GDM1 (cell line): ENCODE measurements at regions not wholly inside any gene's neighbourhood (a gene's known extent, or its start where the extent isn't known, plus 50 kb on each side); places are given as distances from the start of the nearest gene placed in this dataset.
"Not testable (repeated sequence)": the region's sequence is repeated elsewhere in the genome, so short reads cannot be mapped to it uniquely, and the experiment has no call there.

Source experiments
- DNase-seq: peaks from one replicate; lab custom pipeline; 2025; lab: John Stamatoyannopoulos, UW

- no peak for DNase-seq
These were observed 585.1 kb upstream of the NETO1 start for GRCh38 chr18:73452866-73453265.

DNA sequence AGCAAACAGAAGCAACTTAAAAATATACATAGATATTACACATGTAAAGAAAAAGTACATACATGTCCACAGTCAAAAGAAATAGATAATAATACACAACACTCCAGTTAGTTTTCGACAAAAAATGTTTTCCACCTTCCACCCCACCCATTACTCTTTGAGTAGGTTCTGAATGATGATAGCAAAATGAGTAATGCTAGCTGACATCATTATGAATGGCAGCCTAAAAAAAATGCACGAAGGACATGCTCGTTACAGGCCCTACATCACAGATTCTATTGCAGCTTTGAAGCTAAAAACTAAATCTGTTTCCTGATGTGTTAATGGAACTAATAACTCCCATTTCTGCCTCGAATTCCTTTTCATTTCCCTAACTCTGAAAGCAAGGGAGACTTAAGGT lies 578.7 kb upstream of the NETO1 start:
- no peak for DNase-seq

GRCh38 chr18:73431620-73432019 lies 563.8 kb upstream of the NETO1 start:
- no peak for DNase-seq

DNA sequence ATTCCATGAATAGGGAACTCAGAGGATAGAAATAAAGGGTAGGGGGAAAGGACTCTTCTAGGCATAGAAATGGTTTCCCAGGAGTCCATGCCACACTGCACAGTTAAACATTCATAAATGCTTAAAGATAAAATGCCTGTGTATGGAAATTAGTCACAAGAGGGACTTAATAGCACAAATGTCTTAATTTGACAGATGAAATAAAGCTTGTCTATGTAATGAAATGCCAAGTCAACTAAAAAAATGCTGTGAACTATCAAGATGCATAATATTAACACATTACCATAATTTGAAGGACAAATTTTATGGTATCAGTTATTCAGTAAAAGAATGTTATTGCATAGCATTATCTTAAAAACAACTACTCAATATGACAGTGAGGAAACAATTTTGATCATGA lies 553.2 kb upstream of the NETO1 start:
- no peak for DNase-seq

DNA sequence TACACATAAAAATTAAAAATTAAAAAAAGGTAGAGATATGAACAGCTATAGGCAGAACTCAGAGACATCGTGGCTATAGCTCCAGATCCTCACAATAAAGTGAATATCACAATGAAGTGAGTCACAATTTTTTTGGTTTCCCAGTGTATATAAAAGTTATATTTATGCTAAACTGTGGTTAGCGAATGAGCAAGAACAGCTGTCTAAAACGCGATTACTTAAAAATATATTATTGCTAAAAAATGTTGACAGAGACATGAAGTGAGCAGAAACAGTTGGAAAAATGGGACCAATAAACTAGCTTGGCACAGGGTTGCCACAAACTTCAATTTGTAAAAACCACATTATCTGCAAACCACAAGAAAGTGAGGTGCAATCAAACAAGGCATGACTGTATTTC lies 551.7 kb upstream of the NETO1 start:
- no peak for DNase-seq

DNA sequence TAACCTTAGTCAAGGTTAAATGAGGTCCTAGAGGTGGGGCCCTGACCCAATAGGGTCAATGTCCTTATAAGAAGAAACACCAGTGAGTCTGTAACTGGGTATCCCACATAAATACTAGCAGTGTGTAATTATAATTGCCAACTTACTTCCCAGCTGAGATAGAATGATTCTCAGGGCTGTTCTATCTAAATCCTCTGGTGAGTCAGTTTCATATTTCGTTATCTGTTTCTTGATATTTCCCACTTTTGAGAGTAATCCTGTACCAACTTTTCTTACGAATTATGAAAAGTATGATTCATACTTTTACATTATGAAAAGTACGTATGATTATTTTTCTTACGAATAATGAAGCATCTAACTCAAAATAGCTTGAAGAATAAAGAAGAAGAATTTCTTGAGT lies 546.8 kb upstream of the NETO1 start:
- no peak for DNase-seq

- no peak for DNase-seq
These were observed 546.3 kb upstream of the NETO1 start for GRCh38 chr18:73414069-73414468.

DNA sequence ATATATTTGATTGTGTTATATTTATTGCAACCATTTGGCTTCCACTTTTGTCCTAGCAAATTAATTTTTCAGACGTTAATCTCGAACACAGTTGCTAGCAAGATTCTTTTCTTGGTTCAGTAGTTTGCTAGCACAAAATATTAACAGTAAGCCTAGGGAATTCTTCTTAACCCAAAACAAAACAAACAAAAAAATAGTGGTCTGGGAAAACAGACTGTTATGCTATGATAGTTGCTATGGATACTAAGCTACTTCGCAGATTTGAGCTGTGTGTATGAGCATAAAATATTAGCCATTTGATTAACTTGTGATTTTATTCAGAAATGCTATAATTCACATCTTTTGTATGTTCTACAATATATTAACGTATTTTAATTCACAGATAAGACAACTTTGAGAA lies 541.5 kb upstream of the NETO1 start:
- no peak for DNase-seq

- no peak for DNase-seq
These were observed 540.7 kb upstream of the NETO1 start for GRCh38 chr18:73408469-73408868.

DNA sequence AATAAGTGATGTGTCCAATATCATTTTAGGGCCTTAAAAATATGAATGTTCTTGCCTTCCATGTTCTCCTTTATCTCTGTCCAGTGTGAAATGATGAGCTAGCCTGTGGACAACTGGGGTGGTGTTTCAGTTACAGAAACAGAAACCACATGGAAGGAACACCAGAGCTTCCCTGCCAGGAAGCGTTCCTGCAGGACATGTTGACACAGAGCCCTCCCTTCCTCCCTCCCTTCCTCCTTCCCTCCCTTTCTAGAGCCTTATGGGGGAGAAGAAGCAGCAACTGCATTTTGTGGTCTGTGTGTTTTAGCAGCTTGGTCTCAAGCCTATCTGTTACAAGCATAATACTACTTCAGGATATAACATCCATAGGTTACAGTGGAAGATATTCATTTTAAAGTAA lies 539.7 kb upstream of the NETO1 start:
- no peak for DNase-seq

- DNase-seq: no peak
These were observed 516.5 kb upstream of the NETO1 start for GRCh38 chr18:73384246-73384645.

DNA sequence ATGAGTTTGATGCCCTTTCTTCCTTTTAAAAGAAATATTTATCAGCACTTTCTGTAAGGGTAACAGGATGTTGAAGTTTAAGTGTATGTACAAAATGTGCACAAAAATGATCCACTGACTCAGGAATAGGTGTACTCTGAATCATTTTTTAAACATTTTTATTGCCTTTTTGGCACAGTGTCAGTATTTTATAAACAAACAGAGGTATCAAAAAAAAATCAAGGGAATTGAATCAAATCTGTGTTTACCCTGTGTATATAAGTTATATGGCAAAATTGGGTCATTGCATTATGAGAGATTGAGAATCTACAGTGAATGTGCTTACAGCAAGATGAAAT lies 513.9 kb upstream of the NETO1 start:
- no peak for DNase-seq

DNA sequence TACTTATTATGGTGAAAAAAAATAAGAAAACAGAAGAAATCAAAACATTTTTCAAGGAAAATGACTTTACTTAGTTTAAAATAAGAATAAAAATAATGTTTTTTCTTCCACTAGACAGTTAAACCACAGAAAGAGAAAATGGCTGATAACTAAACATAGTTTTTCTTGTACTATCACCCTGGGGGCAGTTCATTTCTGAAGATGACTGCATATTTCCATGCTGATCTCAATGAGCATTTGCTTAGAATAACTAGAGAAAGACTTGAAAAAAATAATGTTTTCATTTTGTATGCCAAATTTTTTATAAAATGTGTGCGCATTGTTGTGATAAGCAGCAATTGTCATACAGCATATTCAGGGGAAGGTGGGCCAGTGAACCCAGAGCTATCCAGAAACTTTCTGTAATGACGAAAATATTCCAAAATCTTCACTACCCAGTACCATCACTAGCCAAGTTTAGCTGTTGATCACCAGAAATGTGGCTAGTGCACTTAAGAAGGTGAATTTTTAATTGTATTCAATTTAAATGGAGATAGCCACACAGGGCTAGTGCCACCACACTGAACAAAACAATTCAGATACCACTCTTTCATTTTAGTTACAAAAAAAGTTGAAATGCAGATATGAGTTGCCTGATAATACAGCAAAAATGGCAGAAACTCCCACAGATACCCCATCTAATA lies 513.4 kb upstream of the NETO1 start:
- DNase-seq: no peak

- DNase-seq: no peak
These were observed 498.9 kb upstream of the NETO1 start for GRCh38 chr18:73366713-73367112.

- DNase-seq: no peak
These were observed 497.2 kb upstream of the NETO1 start for GRCh38 chr18:73365018-73365417.

DNA sequence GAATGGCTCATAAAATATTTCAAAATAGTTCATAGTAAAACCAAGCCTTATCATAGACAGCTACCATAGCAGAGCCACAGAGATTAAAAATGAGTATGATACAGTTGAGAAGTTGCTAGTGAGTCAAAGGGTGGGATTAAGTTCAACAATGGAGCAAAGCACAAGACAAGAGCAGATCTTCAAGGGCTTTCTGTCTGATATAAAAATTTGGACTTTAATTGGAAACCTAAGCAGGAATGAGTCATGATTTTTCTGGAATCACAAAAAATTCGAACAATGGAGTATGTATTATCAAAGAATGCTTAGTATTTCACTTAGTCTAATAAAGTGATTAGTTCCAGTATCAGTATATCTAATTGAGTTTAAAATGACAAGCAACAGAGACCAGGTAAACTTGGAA lies 487.3 kb upstream of the NETO1 start:
- DNase-seq: no peak

DNA sequence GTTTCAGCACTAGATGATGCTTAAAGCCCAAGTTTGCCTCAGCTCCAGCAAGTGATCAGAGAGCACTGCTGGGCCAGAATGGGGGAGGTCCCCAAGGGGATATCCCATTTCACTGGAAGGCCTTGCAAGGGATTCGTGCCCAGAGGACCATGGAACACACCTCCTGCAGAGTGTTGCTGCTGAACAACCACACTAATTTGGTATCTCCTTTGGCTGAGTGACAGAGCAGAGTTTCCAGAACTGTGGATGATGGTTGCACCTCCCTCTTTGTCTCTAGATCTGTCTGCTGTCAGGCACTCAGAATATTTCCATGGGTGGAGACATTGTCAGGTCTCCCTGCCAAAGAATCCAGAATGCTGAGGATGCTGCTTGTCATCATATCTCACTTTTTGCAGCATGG lies 484.8 kb upstream of the NETO1 start:
- no peak for DNase-seq

DNA sequence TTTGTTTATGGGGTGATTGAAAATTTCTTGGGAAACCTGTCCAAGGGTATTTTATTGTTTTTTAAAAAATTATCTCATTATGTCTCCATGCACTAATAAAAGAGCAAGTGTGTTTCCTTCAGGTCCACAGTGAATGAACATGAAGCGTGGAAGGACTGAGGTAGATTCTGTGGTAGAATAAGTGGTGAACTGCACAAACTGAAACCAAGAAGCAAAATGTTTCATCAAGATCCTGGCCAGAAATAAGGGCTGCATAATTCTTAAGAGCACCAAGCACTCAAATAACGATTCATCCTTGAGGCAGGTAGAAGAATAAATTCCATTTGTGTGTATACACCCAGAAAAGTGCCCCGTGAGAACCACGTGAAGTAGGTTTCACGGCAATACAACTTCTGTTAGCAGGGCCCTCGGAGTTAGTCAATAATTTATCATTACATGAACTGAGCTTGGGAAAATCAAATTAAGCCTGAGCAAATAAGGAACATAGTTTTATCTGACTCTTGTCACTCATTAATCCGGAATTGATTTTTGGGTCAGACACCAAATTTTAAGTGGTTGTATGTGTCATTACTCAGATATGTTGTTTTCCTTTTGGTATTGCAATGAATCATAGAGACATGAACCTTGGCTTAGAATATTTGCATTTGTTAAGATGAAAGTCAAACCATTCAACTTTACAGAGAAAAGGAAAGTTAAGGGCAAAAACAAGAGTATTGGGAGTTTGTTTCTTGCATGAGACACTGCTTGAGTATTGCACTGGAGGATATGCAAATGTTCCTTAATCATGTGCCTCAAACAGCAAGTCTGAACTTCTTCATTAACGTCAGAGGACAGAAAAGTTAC lies 472.6 kb upstream of the NETO1 start:
- DNase-seq: no peak

- DNase-seq: no peak
These were observed 463.5 kb upstream of the NETO1 start for GRCh38 chr18:73331212-73331772.

DNA sequence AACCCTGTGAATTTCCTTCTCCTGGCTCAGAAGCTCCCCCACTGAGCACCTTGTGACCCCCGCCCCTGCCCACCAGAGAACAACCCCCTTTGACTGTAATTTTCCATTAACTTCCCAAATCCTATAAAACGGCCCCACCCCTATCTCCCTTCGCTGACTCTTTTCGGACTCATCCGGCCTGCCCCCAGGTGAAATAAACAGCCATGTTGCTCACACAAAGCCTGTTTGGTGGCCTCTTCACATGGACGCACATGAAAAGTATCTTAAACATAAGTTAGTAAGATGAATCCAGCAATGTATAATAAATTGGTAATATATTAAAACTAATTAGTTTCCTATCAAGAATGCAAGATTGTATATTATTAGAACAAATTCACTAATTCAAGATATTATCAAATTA lies 462.3 kb upstream of the NETO1 start:
- not testable (repeated sequence) for DNase-seq

DNA sequence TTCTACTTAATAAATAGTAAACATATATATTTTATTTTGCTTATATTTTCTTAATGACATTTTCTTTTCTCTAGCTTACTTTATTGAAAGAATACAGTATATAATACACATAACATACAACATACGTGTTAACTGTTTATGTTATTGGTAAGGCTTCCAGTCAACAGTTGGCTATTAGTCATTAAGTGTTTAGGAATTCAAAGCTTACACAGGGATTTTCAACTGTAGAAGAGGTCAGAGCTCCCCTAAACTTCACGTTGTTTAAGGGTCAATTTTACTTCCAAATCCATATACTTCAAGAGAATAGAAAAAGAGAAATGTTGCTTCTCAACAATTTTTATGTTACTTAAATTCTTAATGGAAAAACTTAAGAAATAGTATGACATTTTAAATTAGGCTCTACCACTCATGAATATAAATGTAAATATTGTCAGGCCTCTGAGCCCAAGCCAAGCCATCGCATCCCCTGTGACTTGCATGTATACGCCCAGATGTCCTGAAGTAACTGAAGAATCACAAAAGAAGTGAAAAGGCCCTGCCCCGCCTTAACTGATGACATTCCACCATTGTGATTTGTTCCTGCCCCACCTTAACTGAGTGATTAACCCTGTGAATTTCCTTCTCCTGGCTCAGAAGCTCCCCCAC lies 456.5 kb upstream of the NETO1 start:
- not testable (repeated sequence) for DNase-seq

GRCh38 chr18:73318739-73319479 lies 451.1 kb upstream of the NETO1 start:
- DNase-seq: no peak
